Neuronal stem cell (in vitro differentiated cells): ENCODE measurements at regions not wholly inside any gene's neighbourhood (a gene's known extent, or its start where the extent isn't known, plus 50 kb on each side); places are given as distances from the start of the nearest gene placed in this dataset.

Experiments
- DNase-seq: peaks from one replicate; pipeline ENCODE4 v3.0.0-alpha.2; 2013; ENCODE audit warnings: low spot score
- H2AFZ ChIP-seq: one replicate; pipeline ENCODE4 v1.6.1; 2013; ENCODE audit warnings: mild to moderate bottlenecking, low read length, inconsistent platforms
- H2AK5ac ChIP-seq: 2 replicates; pipeline ENCODE4 v1.6.1; 2013; ENCODE audit warnings: low read depth, mild to moderate bottlenecking, inconsistent platforms, low read length, moderate library complexity, mixed read lengths
- H2BK120ac ChIP-seq: 2 replicates; pipeline ENCODE4 v1.6.1; 2013; ENCODE audit warnings: low read depth, mild to moderate bottlenecking, inconsistent platforms, low read length, moderate library complexity, mixed read lengths
- H2BK12ac ChIP-seq: one replicate; pipeline ENCODE4 v1.6.1; 2013; ENCODE audit warnings: low read length, inconsistent platforms
- H2BK15ac ChIP-seq: 2 replicates; pipeline ENCODE4 v1.6.1; 2013; ENCODE audit warnings: mild to moderate bottlenecking, low read length, inconsistent platforms, mixed read lengths
- H2BK5ac ChIP-seq: one replicate; pipeline ENCODE4 v1.6.1; 2013; ENCODE audit warnings: inconsistent platforms, mild to moderate bottlenecking, low read length, moderate library complexity
- H3K14ac ChIP-seq: one replicate; pipeline ENCODE4 v1.6.1; 2013; ENCODE audit warnings: low read length, inconsistent platforms
- H3K18ac ChIP-seq: 2 replicates; pipeline ENCODE4 v1.6.1; 2013; ENCODE audit warnings: low read length, inconsistent platforms
- H3K23ac ChIP-seq: 2 replicates; pipeline ENCODE4 v1.6.1; 2013; ENCODE audit warnings: low read depth, mild to moderate bottlenecking, mixed read lengths, low read length, inconsistent platforms; ENCODE audit not compliant: poor library complexity
- H3K27ac ChIP-seq: replicated peaks from 3 replicates; pipeline ENCODE4 v1.5.1; 2013; ENCODE audit warnings: low read length, inconsistent platforms
- H3K27me3 ChIP-seq, 3 experiments: 2 replicates each; pipeline ENCODE4 v1.6.1; 2013; ENCODE audit warnings: low read length in 3 of 3, mild to moderate bottlenecking in 2 of 3, inconsistent platforms in 1 of 3, low read depth in 1 of 3, mixed read lengths in 1 of 3, moderate library complexity in 1 of 3; ENCODE audit not compliant: control insufficient read depth in 3 of 3, insufficient read depth in 3 of 3
- H3K36me3 ChIP-seq, 2 donors: replicated peaks in 1 of 2; 2 replicates each; pipeline ENCODE4 v1.6.1; 2013; ENCODE audit warnings: low read length in 2 of 2; ENCODE audit not compliant: control insufficient read depth in 2 of 2, insufficient read depth in 2 of 2
- H3K4ac ChIP-seq: 2 replicates; pipeline ENCODE4 v1.6.1; 2013; ENCODE audit warnings: inconsistent platforms, mild to moderate bottlenecking, low read length, moderate library complexity
- H3K4me1 ChIP-seq, 2 donors: 1 replicate in 1 of 2; 2 replicates in 1 of 2; pipeline ENCODE4 v1.6.1; 2013; ENCODE audit warnings: low read length in 2 of 2, low read depth in 1 of 2; ENCODE audit not compliant: control insufficient read depth in 2 of 2, insufficient read depth in 1 of 2
- H3K4me2 ChIP-seq: one replicate; pipeline ENCODE4 v1.6.1; 2013; ENCODE audit warnings: mild to moderate bottlenecking, low read length, inconsistent platforms; ENCODE audit not compliant: insufficient read depth, poor library complexity, severe bottlenecking
- H3K4me3 ChIP-seq, 2 donors: 2 replicates each; pipeline ENCODE4 v1.5.1; 2013; ENCODE audit warnings: low read length in 2 of 2, mild to moderate bottlenecking in 2 of 2, inconsistent platforms in 1 of 2, moderate library complexity in 1 of 2
- H3K79me1 ChIP-seq: one replicate; pipeline ENCODE4 v1.6.1; 2013; ENCODE audit warnings: low read depth, mild to moderate bottlenecking, inconsistent platforms, low read length, moderate library complexity
- H3K9ac ChIP-seq: one replicate; pipeline ENCODE4 v1.6.1; 2013; ENCODE audit warnings: mild to moderate bottlenecking, low read depth, low read length, inconsistent platforms; ENCODE audit not compliant: poor library complexity
- H3K9me3 ChIP-seq, 2 donors: replicated peaks in 1 of 2; 2 replicates each; pipeline versions ENCODE3 to v1.6.1; 2013; ENCODE audit warnings: low read length in 2 of 2, mild to moderate bottlenecking in 2 of 2, inconsistent platforms in 1 of 2, low read depth in 1 of 2, mixed read lengths in 1 of 2, moderate library complexity in 1 of 2; ENCODE audit not compliant: control insufficient read depth in 2 of 2, insufficient read depth in 1 of 2
- H4K8ac ChIP-seq: one replicate; pipeline ENCODE4 v1.6.1; 2013; ENCODE audit warnings: low read depth, mild to moderate bottlenecking, inconsistent platforms, low read length, moderate library complexity
- H4K91ac ChIP-seq: one replicate; pipeline ENCODE4 v1.6.1; 2013; ENCODE audit warnings: low read length, low read depth, mild to moderate bottlenecking, inconsistent platforms; ENCODE audit not compliant: poor library complexity
- WGBS, 2 donors: extraction: QIAGEN DNeasy Blood & Tissue Kit; methylation state at CpG; one replicate each; pipeline ENCODE4 v1.1.7; 2013; ENCODE audit warnings: missing lambda C conversion rate in 2 of 2, mixed read lengths in 1 of 2; ENCODE audit not compliant: insufficient read length in 2 of 2, insufficient replicate concordance in 1 of 2; ENCODE audit errors: extremely low coverage in 2 of 2; 5-methylcytosine and 5-hydroxymethylcytosine counted together

DNA sequence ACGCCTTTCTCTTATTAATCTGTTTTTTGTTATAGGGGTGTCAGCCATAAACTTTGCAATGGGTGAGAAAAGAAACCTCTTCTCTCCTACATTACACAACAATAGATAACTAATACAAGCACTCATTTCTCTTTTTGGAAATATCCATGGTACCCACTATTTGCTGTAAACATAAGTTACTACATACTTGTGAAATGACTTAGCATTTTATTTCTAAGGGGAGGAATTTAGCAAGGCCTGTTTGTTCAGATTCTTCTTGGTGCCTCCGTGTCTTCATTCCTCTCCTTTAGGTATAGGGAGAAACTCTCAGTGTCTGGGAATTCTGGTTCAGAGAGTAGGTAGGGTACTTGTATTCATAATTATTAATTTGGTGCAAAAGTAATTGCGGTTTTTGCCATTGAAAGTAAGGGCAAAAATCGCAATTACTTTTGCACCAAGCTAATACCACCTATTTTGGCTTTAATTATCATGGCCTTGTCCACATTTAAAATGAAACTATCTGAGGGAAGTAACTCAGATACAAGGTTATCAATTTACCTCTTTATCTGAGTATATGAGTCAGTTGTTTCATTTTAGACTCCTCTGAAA lies 134.8 kb downstream of the MREG start:
- no peak overlapping the region for H2BK15ac ChIP-seq
- H3K4me1 ChIP-seq, result peaks cover 1 to 10% of the 10 kb centered on the region in 2 donors
- no CpG with 5 or more reads among the region's 4 CpGs for WGBS, 2 donors
- no peaks in the 10 kb centered on the region for H3K9me3 ChIP-seq
- no peak overlapping the region for H3K4me2 ChIP-seq
- H3K4me3 ChIP-seq, result no peak overlapping the region
- no peak overlapping the region for H2BK120ac ChIP-seq
- H2AFZ ChIP-seq, result no peak overlapping the region
- no peaks in the 10 kb centered on the region for H3K79me1 ChIP-seq
- no peak overlapping the region for H3K23ac ChIP-seq
- DNase-seq, result no peak
- H2AK5ac ChIP-seq, result no peak overlapping the region
- no peak overlapping the region for H4K8ac ChIP-seq
- H3K27me3 ChIP-seq, result no peaks in the 10 kb centered on the region
- no peak overlapping the region for H3K18ac ChIP-seq
- no peaks in the 10 kb centered on the region for H3K36me3 ChIP-seq
- no peak overlapping the region for H2BK5ac ChIP-seq
- no peak overlapping the region for H3K14ac ChIP-seq
- H3K4ac ChIP-seq, result no peak overlapping the region
- no peak overlapping the region for H2BK12ac ChIP-seq
- no peak overlapping the region for H3K27ac ChIP-seq
- no peak overlapping the region for H3K9ac ChIP-seq
- H4K91ac ChIP-seq, result no peak overlapping the region

DNA sequence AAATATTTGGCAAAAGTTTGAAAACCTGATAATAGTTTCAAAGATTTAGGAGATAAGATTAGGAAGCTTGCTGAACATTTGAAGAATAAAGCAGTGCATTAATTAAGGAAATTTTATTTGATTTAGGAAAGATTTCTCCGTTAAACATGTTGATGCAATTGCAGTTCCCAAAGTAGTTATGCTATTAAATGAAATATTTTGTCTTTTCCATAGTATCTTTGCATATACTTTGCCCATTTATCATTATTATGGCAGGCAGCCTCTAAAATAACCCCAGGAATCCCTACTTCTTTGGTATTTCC lies 136.5 kb downstream of the MREG start:
- Histone ChIP-seq H4K91ac (no peak overlapping the region), H3K36me3 (no peaks in the 10 kb centered on the region), H2BK5ac (no peak overlapping the region), H3K4ac (no peak overlapping the region), H2AFZ (no peak overlapping the region), H3K9ac (no peak overlapping the region), H3K4me2 (no peak overlapping the region), H2AK5ac (no peak overlapping the region), H3K79me1 (no peaks in the 10 kb centered on the region), H3K14ac (no peak overlapping the region), H3K4me3 (no peak overlapping the region), H3K23ac (no peak overlapping the region), H3K27ac (no peak overlapping the region), H3K18ac (no peak overlapping the region), H2BK15ac (no peak overlapping the region), H4K8ac (no peak overlapping the region), H3K27me3 (no peaks in the 10 kb centered on the region), H2BK12ac (no peak overlapping the region), H2BK120ac (no peak overlapping the region), H3K4me1 (peaks cover 1 to 10% of the 10 kb centered on the region in 2 donors), H3K9me3 (no peaks in the 10 kb centered on the region)
- no peak for DNase-seq
- no CpG with 5 or more reads among the region's 1 CpG for WGBS, 2 donors

DNA sequence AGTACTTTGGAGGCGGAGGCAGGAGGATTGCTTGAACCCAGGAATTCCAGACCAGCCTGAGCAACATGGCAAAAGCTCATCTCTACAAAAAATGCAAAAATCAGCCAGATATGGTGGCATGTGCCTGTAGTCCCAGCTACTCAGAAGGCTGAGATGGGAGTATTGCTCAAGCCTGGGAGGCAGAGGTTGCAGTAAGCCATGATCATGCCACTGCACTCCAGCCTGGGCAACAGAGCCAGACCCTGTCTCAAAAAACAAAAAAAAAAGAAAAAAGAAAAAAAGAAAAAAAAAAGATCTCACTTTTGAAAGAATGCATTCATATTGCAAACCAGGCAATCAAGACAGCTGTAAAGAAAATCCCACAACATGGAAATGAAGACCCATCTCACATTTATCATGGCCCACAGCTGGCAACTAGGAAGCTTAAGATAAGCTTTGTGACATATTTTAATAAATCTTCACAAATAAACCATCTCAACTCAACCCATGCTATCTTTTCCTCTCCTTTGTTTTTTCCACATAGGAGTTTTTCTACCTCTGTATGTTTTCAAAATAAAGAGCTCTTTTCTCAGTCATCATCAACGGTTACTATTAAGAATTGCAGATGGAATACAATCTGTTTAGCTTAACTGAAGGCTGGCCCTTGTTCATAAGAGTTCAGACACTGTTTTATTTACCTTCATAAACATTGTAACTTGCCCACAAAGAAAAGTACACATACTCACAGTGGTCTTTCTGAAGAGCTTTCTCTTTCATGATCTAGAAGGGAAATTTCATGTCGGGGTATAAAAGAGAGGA lies 137.0 kb downstream of the MREG start:
- H2BK5ac ChIP-seq, result no peak overlapping the region
- H2BK15ac ChIP-seq, result no peak overlapping the region
- H3K4ac ChIP-seq, result no peak overlapping the region
- H3K4me1 ChIP-seq, result peaks cover 0 to 10% of the 10 kb centered on the region in 2 donors
- H3K14ac ChIP-seq, result no peak overlapping the region
- H2AFZ ChIP-seq, result no peak overlapping the region
- no peaks in the 10 kb centered on the region for H3K9me3 ChIP-seq
- no peak overlapping the region for H4K8ac ChIP-seq
- H3K27me3 ChIP-seq, result no peaks in the 10 kb centered on the region
- no peak for DNase-seq
- H3K23ac ChIP-seq, result no peak overlapping the region
- H3K4me2 ChIP-seq, result no peak overlapping the region
- H4K91ac ChIP-seq, result no peak overlapping the region
- no peaks in the 10 kb centered on the region for H3K36me3 ChIP-seq
- WGBS, 2 donors, result no CpG with 5 or more reads among the region's 3 CpGs
- H3K9ac ChIP-seq, result no peak overlapping the region
- H3K79me1 ChIP-seq, result no peaks in the 10 kb centered on the region
- no peak overlapping the region for H3K27ac ChIP-seq
- no peak overlapping the region for H2AK5ac ChIP-seq
- no peak overlapping the region for H2BK120ac ChIP-seq
- H2BK12ac ChIP-seq, result no peak overlapping the region
- no peak overlapping the region for H3K4me3 ChIP-seq
- no peak overlapping the region for H3K18ac ChIP-seq

DNA sequence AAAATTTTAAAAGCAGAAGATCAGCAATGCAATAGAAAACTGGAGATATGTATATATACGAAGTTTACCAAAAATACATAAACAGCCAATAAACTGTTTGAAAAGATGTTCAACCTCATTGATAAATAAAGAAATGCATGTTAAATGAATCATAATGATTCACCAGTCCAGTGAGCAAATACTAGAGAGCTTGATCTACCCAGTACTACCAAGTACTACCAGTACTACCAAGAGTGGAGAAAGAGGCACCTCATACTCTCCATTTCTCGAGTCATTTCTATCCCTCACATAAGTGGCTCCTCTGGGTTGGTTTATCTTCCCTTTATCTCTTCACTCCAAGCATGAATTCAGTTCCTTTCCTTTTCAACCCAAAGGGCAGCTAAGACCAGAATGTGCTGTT lies 138.9 kb downstream of the MREG start:
- no CpG with 5 or more reads among the region's 2 CpGs for WGBS, 2 donors
- no peaks in the 10 kb centered on the region for H3K36me3 ChIP-seq

More for the DNA sequence above, 138.9 kb downstream of the MREG start:
- H3K4me3 ChIP-seq, result no peak overlapping the region
- no peak overlapping the region for H3K4me2 ChIP-seq
- H2BK12ac ChIP-seq, result no peak overlapping the region
- H3K9me3 ChIP-seq, result no peaks in the 10 kb centered on the region
- no peak overlapping the region for H4K91ac ChIP-seq
- no peak overlapping the region for H3K18ac ChIP-seq
- H3K14ac ChIP-seq, result no peak overlapping the region
- no peak overlapping the region for H4K8ac ChIP-seq
- H2BK15ac ChIP-seq, result no peak overlapping the region
- H3K4me1 ChIP-seq, result no peaks in the 10 kb centered on the region
- H3K4ac ChIP-seq, result no peak overlapping the region
- H3K9ac ChIP-seq, result no peak overlapping the region
- H3K23ac ChIP-seq, result no peak overlapping the region
- H3K27me3 ChIP-seq, result no peaks in the 10 kb centered on the region
- no peaks in the 10 kb centered on the region for H3K79me1 ChIP-seq
- no peak for DNase-seq
- no peak overlapping the region for H2BK5ac ChIP-seq
- no peak overlapping the region for H2AFZ ChIP-seq
- no peak overlapping the region for H2AK5ac ChIP-seq
- H2BK120ac ChIP-seq, result no peak overlapping the region
- no peak overlapping the region for H3K27ac ChIP-seq
